ENCODE measurements at regions not wholly inside any gene's neighbourhood (a gene's known extent, or its start where the extent isn't known, plus 50 kb on each side); places are given as distances from the start of the nearest gene placed in this dataset.
A peak's percentile ranks its signal among the peaks of the same experiment; 100 is the strongest.

- no peak for DNase-seq (ENCODE audit: low read depth)
Measured at GRCh38 chr15:47824147-47824546, 106.8 kb downstream of the SEMA6D start.

- no peak for DNase-seq (ENCODE audit: low read depth)
Measured at GRCh38 chr15:47829667-47830066, 112.4 kb downstream of the SEMA6D start.

- no peak for DNase-seq (ENCODE audit: low read depth)
Measured at GRCh38 chr15:47834093-47834492, 116.8 kb downstream of the SEMA6D start.

GRCh38 chr15:47839233-47839825, 122.0 kb downstream of the SEMA6D start:
- no peak for DNase-seq (ENCODE audit: low read depth)

GRCh38 chr15:47843124-47843663, 125.9 kb downstream of the SEMA6D start:
- DNase-seq (ENCODE audit: low read depth): no peak

GRCh38 chr15:47844437-47844836, 127.1 kb downstream of the SEMA6D start:
- DNase-seq (ENCODE audit: low read depth): no peak

- no peak for DNase-seq (ENCODE audit: low read depth)
Measured at GRCh38 chr15:47846128-47846868, 129.0 kb downstream of the SEMA6D start.

GRCh38 chr15:47846876-47847275, 129.6 kb downstream of the SEMA6D start:
- no peak for DNase-seq (ENCODE audit: low read depth)

- DNase-seq (ENCODE audit: low read depth): no peak
Measured at GRCh38 chr15:47856071-47856470, 138.8 kb downstream of the SEMA6D start.

- DNase-seq (ENCODE audit: low read depth): no peak
Measured at GRCh38 chr15:47857014-47857775, 139.9 kb downstream of the SEMA6D start.

- DNase-seq (ENCODE audit: low read depth): no peak
Measured at GRCh38 chr15:47857776-47858167, 140.5 kb downstream of the SEMA6D start.

GRCh38 chr15:47861111-47861903, 144.0 kb downstream of the SEMA6D start:
- no peak for DNase-seq (ENCODE audit: low read depth)

- DNase-seq (ENCODE audit: low read depth): no peak
Measured at GRCh38 chr15:47862402-47862801, 145.1 kb downstream of the SEMA6D start.

- no peak for DNase-seq (ENCODE audit: low read depth)
Measured at GRCh38 chr15:47866446-47866845, 149.1 kb downstream of the SEMA6D start.

- DNase-seq (ENCODE audit: low read depth): no peak
Measured at GRCh38 chr15:47870300-47870955, 153.1 kb downstream of the SEMA6D start.

- DNase-seq (ENCODE audit: low read depth): peak; percentile 68
Measured at GRCh38 chr15:47870956-47871625, 153.8 kb downstream of the SEMA6D start.

- DNase-seq (ENCODE audit: low read depth): no peak
Measured at GRCh38 chr15:47872208-47872607, 154.9 kb downstream of the SEMA6D start.

- no peak for DNase-seq (ENCODE audit: low read depth)
Measured at GRCh38 chr15:47872869-47873432, 155.6 kb downstream of the SEMA6D start.

- no peak for DNase-seq (ENCODE audit: low read depth)
Measured at GRCh38 chr15:47876986-47877385, 159.7 kb downstream of the SEMA6D start.

GRCh38 chr15:47877836-47878235, 160.5 kb downstream of the SEMA6D start:
- DNase-seq (ENCODE audit: low read depth): no peak

- DNase-seq (ENCODE audit: low read depth): peak; percentile 60
Measured at GRCh38 chr15:47885920-47886319, 168.6 kb downstream of the SEMA6D start.

Data from HS-27A (cell line).